NCI-H510A treated with DMSO at 0.1 percent for 48 hours (cell line): ENCODE measurements at regions not wholly inside any gene's neighbourhood (a gene's known extent, or its start where the extent isn't known, plus 50 kb on each side); places are given as distances from the start of the nearest gene placed in this dataset.

Source experiments
- DNase-seq: peaks from one replicate; lab custom pipeline; 2025; lab: John Stamatoyannopoulos, UW

DNA sequence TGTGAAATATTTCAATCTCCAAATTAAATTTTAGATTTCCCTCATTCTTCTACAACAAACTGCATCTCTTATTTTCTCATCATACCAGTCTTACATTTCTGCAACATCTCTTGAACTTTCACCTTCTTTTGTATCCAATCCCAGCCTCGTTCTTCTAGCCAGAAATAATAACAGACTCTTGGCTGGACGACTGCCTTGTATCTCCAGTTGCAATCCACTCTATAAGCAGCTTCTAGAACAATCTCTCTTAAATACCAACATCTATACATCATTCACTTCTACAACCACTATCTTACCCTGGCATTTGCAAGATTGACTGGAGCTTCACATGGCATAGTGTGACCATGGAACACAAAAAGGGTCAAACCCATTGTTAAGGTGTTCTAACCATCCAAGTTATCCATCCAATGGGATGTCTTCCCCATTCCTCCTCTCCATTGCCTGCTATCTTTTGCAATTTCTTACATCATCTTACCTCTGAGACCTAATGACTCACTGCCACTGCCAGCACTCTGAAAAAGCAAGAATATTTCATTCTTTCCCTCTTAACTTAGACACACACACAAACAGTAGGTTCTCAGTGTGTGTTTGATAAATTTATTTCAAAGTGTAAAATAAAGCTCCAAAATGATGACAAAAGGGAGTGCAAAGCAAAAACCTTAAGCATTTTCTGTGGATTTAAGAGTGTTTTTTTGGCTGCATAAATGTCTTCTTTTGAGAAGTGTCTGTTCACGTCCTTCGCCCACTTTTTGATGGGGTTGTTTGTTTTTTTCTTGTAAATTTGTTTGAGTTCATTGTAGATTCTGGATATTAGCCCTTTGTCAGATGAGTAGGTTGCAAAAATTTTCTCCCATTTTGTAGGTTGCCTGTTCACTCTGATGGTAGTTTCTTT, 145.6 kb downstream of the METTL4 start:
- DNase-seq, result no peak

DNA sequence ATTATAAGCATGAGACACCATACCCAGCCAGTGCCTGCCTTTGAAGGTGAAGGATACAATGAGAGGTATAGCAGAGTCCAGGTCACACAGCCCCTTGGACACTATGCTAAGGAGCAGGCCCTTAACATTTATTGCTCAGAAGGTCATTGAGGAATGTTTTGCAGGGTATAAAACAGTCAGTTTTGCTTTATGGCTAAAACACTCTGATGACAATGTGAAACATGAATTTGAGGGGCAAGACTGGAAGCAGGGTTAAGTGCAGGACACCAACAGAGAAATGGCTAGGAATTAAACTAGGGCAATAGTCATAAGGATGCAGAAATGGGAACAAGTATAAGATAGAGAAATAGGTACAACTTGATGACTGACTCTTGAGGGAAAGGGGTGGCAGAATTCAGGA, 141.1 kb downstream of the METTL4 start:
- DNase-seq, result no peak

DNA sequence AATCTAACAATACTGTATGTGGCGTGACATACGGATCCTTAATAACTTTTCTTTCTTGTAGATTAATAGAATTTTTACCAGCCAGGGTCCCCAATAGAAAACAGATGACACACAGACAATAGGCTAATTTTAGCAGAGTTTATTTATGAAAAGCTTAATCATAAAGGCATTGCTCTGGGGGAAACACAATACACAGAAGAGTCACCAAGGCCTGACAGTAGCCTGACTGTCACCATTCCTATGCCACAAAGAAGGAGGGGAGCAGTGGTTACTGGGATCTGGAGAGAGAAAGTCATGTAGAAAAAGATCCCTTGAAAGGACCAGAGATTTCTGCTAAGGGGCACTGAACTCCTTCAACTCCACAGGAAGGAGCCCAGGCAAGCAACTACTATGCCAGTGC, 139.5 kb downstream of the METTL4 start:
- no peak for DNase-seq

DNA sequence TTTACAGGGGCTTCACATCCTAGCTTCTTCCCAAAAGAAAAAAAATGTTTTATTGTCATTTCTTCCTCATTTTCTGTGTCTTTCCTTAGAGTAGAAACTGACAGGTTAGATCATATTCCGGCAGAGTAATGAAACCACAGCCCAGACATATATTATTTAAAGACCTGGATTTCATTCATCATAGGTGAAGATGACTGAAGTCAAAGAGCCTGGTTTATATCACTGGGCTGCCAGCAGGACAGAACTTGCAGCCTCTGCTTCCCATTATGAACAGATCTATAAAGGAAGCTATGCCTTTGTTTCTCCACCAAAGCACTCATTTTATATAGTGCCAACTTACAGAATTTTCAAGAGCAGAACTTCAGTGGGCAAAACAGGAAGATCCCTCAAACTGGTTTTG, 137.9 kb downstream of the METTL4 start:
- DNase-seq, result no peak

DNA sequence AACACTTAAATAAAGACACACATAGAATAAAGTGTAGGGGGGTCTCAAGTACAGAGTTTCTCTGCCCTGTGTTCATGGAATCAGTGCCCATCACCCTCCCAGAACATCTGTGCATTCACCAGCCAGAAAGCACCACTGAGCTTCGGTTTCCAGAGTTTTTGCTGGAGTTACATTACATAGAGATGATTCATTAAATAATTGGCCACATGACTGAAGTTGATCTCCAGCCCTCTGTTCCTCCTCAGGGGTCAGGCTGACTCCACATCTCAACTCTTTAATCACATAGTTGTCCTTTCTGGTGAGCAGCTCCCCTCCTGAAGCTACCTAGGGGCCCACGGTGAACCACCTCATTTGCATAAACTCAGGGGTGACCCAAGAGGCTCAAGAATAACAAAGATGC, 129.8 kb downstream of the METTL4 start:
- no peak for DNase-seq

DNA sequence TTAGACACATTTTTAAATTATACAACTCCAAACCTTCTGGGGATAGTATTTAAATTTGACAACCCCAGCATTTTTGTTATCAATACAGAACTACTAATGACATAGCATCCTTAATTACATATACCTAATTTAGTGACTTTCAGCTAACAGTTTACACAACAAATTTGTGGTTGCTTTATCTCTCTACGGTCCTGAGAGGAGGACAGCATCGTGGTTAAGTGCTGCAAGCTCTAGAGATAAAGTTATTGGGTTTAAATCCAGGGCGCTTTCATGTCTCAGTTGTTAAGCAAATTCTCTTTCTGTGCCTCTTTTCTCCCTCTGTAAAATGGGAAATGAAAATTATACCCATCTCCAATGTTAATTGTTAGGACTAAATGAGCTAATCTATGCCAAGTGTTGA, 129.3 kb downstream of the METTL4 start:
- no peak for DNase-seq

DNA sequence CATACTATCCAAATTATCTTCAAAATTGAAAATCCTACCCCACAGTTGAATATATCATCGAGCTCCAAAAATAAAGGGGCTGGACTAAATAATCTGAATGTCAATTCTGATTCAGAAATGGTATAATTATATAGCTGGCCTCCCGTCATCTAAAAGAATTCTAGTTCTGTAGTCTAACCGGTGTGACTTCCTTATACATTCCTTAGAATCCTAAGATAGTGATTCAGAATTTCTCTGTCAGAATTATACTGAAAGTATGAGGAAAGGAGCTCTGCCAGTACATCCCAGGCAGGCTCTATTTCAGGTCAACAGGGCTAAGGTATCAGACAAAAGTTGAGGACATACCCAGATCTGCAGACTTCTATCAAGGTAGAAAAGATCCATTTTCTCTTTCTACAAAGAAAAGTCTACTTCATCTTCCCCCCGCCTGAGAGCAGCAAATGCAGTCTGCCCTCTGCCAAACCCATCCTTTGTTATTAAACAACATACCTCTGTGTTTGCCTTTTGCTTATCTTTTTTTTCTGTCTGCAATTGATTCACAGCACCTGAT, 128.5 kb downstream of the METTL4 start:
- no peak for DNase-seq

DNA sequence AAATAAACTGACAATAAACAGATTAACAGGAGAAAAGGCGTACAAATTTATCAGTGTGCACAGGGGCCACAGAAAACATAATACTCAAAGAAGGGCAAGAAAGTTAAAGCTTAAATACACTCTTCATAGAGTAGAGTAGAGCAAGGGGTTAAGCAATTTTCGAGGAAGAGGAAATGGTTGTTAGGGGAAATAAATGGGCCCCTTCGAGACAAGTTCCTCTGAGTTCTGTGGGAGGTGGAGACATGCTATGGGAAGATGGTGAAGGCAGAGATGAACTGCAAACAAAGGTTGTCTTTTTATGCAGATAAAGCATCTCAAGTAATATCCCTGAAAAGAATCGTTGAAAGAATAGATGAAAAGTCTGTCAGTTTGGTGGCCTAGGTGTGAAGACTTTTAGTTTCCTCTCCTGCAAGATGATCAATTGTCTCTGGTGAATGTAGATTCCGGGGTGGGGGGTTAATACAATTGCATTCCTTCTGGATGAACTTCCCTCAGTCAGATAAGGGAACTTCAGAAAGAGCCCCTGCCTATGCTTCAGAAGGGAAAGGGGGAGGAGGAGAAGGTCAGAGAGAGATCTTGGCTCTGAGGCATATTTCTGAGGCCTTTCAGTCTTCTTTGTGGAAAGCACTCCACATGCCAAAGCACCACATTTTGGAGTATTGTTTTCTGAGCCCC, 127.0 kb downstream of the METTL4 start:
- no peak for DNase-seq

DNA sequence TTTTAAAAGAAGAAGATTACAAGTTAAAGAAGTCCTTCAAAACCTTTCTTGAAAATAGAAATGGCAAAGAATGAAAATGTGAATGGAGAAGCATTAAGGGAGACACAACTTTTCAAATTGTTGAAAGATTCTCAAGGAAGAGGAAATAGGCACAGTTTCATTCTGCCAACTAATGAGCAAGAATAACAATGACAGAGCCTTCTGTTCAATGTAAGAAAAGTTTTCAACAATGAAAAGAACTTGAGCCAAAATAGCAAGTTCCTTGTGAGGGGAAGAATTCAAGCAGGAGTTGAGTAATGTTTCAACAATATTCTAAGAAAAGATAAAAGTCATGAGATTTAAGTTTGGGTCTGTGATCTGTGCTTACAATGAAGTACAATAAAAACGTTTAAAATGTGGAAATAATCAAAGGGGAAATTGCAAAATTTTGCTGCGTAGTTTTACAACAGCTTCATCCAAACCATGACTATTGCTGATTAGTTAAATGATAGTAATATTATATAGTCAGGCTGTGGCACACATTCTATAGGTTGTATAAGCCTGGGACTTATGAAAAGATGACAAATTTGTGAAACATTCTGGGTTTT, 122.6 kb downstream of the METTL4 start:
- DNase-seq, result no peak

DNA sequence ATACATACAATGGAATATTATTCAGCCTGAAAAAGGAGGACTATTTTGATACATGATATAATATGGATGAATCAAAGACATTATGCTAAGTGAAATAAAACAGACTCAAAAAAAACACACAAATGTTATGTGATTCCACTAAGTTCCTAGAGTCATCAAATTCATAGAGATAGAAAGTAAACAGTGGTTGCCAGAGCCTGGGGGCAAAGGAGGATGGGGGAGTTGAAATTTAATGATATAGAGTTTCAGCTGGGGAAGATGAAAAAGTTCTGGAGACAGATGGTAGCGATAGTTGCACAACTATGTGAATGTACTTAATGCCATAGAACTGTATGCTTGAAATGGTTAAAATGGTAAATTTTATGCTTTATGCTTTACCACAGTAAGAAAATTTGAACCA, 119.7 kb downstream of the METTL4 start:
- DNase-seq, result no peak

DNA sequence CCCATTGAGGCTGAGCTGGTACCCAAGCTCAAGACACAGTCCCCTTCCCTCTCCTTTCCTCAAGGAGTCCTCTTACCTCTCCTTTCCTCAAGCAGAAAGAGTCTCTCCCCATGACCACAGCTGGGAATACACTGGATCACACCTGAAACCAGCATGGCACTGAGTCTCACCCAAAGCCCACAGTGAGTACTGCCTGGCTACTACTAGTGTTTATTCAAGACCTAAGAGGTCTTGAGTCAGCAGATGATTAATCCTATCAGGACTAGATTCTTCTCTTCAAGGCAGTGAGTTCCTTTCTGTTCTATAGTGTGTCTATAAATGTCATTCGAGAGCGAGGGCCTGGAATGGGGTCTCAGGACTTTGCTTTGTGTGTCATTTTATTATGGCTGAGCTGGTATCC, 111.4 kb downstream of the METTL4 start:
- no peak for DNase-seq

DNA sequence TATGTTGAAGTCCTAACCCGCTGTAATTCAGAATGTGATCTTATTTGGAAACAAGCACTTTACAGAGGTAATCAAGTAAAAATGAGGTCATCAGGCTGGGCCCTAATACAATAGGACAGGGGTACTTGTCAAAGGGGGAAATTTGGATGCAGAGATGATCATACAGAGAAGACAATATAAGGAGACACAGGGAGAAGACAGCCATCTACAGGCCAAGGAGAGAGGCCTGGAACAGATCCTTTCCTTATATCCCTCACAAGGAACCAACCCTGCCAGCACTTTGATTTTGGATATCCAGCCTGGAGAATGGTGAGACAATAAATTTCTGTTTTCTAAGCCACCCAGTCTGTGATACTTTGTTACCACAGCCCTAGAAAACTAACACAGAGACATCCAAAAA, 104.3 kb downstream of the METTL4 start:
- no peak for DNase-seq

DNA sequence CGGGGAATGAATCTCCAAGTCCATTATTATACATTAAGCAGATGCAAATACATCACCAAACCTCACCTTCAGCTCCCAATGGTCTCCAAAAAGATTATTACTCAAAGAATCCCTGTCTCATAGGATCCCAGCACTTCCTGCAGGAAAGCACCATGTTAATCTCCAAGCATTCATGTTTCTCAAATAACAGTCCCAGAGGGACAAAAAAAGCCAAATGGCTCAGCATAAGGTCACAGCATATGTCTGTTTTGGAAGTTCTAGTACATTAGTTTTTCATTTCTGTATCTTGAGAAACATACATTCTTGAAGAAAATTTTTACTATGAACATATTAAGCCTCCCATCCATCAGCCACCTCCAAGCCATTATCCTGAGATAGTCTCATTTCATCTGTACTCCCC, 103.3 kb downstream of the METTL4 start:
- DNase-seq, result no peak

DNA sequence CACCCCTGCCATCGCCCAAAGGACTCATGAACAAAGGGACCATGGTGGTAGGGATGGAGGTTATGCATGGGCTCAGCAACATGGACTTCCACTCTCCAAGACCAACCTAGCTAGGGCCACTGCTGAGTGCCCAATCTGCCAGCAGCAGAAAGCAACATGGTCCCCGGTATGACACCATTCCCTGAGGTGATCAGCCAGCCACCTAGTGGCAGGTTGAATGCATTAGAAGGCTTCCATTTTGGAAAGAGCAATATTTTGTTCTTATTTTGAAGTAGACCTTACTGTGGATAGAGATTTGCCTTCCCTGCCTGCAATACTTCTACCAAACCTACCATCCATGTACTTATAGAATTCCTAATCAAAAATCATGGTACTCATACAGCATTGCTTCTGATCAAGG, 99.8 kb downstream of the METTL4 start:
- no peak for DNase-seq

DNA sequence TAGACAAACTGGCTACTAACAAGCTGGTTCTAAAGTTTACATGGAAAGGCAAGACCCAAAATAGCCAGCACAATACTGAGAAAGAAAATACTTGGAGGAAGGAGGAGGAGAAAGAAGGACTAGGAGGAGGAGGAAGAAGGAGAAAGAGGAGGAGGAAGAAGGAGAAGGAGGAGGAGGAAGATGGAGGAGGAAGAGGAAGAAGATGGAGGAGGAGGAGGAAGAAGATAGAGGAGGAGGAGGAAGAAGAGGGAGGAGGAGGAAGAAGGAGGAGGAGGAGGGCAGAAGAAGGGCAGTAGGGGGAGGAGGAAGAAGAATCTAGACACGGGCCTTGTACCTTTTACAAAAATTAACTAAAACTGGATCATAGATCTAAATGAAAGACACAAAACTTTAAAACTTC, 92.6 kb downstream of the METTL4 start:
- DNase-seq, result no peak

DNA sequence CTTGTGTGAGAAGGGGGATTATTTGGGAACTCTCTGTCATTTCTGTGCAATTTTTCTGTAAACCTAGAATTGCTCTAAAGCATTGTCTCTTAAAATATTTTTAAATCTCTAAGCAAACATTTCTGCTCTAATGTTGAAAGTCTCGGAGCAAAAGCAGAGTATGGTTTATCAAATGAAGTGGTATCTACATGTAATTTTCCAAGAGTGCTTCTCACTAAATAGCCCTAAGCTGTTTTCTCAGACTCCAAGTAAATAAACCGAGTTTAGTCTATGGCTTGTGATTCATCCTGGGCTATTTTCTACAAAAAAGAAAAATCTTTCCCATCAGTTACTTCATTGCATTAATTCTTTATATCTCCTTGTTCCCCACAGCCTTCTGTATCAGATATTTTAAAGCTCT, 90.8 kb downstream of the METTL4 start:
- no peak for DNase-seq

DNA sequence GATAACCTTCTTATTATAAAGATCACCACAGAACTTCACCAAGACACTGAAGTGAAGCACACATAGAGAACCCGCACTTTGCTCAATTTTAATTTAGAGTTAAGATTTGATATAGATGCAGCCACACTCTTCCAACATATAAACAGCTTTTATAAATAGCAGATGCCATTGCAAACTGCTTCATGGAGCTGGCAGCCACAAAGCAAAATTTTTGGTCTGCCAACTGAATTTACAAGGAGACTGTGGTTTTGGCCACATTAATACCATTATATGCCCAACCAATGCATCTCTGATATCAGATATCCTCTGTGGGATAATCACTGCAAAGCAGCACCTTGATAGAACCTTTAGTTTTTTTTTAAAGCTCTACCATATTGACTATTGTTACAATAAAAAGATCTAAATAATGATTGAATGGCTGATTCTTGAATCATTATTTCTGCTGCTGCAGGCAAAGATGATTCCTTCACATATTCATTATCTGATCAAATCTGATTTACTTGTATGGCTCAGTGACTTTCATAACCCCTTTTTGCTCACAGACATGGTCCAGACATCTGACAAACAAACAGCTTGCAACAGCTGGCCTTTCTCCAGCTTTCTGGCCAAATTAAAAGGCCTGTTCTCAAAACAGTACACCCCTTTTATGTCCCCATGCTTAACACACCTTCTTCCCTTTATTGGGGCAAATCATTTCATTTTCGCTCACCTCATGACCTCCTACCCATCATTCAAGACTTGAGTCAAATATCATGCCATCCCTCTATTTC, 88.4 kb downstream of the METTL4 start:
- no peak for DNase-seq

DNA sequence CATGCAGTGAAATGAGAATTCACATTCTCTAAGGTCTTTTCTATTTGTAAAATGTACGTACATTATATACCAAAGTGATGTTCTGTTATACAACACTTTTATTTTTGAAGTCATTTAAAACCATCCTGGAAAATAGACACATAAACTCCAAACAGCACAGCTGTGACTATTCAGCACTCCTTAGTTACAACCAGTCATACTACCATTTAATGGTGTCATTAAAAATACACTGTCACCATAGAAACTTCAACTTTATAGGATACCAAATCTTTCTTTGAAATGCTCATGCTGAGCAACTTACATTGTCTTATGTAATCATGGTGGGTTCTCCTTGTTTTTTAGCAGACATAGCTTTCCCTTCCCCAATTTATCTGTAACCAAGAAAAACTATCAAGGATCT, 85.3 kb downstream of the METTL4 start:
- no peak for DNase-seq

DNA sequence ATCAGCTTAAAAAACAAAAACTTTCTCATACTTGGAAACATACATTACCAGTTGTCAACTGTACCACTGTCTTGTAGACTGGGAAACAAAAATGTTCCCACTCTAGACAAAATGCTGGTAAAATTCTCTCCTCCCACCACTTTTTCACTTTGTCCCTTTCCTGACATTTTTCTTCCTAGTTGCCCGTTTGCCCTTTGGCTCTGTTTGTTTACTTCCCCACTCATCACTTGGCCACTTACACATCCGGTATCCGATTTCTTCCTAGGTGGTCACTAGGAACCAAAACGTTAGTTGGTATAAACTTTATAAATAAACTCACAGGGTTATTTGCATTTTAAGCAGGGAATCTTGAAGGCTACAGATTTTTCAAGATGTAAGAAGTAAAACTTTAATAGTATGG, 84.9 kb downstream of the METTL4 start:
- DNase-seq, result no peak
